A673 (cell line): ENCODE measurements at regions not wholly inside any gene's neighbourhood (a gene's known extent, or its start where the extent isn't known, plus 50 kb on each side); places are given as distances from the start of the nearest gene placed in this dataset.

ENCODE experiments used
- EZH2 ChIP-seq: fragments of 200-600 bp; sonication (generic); IDR thresholded peaks from 2 replicates; pipeline ENCODE4 v1.6.1; 2017; ENCODE audit warnings: borderline replicate concordance, low read depth, mild to moderate bottlenecking, mixed read lengths, antibody characterized with exemption, low read length; ENCODE audit not compliant: poor library complexity, severe bottlenecking
- TF ChIP-seq, protein P1 (sequence below): fragments of 300-800, 200-600 bp; sonication (generic); conservative IDR thresholded peaks from 2 replicates; pipeline ENCODE4 v1.5.1; 2017; ENCODE audit warnings: low read depth, mild to moderate bottlenecking, antibody characterized with exemption, low read length, moderate library complexity, mixed read lengths

DNA sequence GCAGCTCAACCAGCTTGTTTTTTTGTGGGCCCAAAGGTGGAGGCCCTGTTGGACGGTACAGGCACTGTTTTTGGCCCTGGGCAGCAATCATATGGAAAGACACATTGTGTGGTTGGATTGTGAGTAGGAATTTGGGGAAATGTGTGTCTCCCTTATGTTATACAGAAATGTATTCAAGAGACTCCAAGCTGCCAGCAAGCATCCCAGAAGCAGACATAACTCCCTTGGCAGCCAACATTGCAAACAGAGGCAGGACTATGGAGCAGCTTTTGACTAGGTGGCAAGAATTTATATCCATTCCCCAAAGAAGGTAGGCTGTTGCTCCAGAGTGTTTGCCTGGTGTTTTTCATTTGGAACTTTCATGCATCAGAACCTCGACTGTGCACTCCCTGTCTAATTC, 104.9 kb downstream of the BUB3 start:
- TF ChIP-seq, protein P1, sequence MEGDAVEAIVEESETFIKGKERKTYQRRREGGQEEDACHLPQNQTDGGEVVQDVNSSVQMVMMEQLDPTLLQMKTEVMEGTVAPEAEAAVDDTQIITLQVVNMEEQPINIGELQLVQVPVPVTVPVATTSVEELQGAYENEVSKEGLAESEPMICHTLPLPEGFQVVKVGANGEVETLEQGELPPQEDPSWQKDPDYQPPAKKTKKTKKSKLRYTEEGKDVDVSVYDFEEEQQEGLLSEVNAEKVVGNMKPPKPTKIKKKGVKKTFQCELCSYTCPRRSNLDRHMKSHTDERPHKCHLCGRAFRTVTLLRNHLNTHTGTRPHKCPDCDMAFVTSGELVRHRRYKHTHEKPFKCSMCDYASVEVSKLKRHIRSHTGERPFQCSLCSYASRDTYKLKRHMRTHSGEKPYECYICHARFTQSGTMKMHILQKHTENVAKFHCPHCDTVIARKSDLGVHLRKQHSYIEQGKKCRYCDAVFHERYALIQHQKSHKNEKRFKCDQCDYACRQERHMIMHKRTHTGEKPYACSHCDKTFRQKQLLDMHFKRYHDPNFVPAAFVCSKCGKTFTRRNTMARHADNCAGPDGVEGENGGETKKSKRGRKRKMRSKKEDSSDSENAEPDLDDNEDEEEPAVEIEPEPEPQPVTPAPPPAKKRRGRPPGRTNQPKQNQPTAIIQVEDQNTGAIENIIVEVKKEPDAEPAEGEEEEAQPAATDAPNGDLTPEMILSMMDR, result no peak
- TF ChIP-seq EZH2, result no peak
